ENCODE measurements at regions not wholly inside any gene's neighbourhood (a gene's known extent, or its start where the extent isn't known, plus 50 kb on each side); places are given as distances from the start of the nearest gene placed in this dataset.
"Not testable (repeated sequence)": the region's sequence is repeated elsewhere in the genome, so short reads cannot be mapped to it uniquely, and the experiment has no call there.

DNA sequence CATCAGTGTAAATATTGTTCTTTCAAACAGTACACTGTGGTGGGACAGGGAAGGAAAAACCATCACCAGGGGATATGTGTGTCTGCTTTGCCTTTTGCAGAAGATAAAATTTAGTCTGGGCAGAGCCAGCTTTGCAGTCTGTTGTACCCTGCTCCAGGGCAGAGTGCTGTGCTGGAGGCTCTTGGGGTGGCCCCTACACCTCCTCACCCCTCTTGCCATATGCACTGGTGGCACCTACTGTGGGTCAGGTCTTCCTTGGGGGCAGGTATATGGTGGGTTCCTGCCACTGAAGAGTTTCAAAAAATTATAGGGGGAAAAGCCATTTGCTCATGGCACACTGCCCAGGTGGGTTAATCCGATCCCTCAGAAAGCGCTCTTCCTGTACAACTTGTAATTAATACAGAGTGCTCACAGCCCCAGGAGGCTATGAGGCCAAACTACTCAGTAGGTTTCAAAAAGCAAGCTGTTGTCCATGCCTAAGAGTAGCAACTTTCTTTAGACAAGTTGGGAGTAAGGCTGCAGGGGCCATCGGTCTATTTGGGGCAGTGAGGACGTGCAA is 112.7 kb upstream of the BMPER start:
- DNase-seq = no peak

DNA sequence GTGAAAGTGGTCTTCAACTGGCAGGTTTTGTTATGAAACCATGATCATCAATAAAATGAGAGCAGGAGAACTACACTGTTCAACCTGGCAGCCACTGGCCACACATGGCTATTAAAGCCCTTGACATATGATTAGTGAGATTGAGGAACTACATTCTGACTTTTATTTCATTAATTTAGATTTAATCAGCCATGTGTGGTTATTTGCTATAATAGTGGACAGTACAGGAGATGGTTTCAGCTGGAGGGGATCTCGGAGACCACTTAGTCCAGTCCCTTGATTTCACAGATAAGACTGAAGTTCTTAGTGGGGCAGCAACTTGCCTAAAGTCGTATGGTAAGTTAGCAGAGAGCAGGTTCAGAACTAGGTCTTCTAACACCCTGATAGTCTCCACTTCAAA is 111.7 kb upstream of the BMPER start:
- no peak for DNase-seq

DNA sequence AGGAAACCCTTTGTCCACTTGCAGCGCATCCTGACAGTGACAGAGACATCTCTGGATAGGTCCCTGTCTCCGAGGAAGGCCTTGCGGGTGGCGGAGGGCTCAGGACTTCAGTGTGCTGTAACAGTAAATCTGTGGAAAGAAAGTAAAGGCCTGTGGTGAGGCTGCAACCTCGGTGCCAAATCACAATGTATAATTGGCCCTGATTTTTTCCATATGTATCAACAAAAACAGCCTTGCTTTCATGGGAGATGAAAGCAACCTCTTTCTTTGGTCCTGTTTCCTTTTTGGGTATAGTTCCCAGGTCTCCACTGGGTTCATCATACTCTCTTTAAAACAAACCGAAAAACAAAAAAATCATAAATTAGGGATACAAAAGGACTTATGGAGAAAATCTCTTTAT is 110.9 kb upstream of the BMPER start:
- no peak for DNase-seq

DNA sequence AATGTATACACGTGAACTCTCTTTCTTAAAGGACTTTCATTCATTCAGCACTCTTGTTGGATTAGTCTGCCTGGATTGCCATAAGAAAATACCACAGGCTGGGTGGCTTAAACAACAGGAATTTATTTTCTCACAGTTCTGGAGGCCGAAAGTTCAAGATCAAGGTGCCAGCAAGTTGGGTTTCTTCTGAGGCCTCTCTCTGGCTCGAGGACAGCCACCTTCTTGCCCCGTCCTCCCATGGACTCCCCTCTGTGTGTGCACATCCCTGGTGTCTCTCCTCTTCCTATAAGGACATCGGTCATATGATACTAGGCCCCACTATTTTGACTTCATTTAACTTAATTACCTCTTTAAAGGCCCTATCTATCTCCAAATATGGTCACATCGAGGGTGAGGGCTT is 110.4 kb upstream of the BMPER start:
- DNase-seq = no peak

DNA sequence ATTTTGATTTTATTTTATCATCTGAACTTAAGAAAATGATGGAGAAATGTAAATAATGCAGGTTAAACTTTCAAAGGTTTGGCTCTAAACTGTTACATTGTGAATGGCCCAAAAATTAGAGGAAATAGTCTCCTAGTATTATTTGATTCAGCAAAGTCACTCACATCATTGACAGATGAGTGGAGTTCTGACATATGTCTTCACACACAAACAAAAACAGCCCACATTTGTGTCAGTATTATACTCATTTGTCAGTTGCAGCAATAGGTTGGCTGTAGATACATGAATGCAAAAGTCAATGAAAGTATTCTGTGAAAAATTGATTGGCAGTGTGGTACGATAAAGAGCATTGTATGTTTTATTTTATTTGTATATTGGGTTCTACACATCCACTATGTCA is 108.8 kb upstream of the BMPER start:
- DNase-seq = no peak

DNA sequence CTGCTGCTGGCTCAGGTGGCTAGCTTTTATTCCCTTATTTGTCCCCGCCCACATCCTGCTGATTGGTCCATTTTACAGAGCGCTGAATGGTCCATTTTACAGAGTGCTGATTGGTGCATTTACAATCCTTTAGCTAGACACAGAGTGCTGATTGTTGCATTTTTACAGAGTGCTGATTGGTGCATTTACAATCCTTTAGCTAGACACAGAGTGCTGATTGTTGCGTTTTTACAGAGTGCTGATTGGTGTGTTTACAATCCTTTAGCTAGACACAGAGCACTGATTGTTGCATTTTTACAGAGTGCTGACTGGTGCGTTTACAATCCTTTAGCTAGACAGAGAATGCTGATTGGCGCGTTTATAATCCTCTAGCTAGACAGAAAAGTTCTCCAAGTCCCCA is 107.8 kb upstream of the BMPER start:
- DNase-seq = not testable (repeated sequence)

DNA sequence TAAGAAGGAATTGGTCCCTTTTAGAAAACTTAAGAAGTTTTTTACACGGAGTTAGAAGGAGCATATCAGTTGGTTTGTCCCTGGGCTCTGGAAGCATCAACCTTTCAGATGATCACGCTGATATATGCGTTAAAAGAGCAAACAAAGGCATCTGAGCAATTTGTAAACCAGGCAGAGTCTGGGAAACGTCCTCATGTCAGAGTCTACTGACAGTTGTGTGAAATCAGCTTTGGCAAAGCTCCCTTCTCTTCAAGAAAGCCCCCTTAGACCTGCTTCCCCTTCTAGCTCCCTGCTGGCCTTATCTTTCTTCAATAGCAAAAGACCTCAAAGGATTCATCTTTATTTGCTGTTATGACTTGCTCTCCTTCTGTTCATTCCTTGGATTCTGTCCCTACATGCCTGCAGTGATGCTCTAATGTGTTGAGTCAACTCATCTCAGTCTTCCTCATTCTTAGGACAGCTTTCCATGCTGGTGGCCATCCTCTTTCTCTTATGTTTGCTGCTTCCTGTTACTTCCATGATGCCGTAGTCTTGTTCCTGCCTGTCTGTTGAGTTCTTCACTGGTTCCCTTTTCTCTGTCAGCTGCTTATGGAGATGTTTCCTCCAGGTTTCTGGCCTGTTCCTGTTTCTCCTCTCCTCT is 106.5 kb upstream of the BMPER start:
- no peak for DNase-seq

DNA sequence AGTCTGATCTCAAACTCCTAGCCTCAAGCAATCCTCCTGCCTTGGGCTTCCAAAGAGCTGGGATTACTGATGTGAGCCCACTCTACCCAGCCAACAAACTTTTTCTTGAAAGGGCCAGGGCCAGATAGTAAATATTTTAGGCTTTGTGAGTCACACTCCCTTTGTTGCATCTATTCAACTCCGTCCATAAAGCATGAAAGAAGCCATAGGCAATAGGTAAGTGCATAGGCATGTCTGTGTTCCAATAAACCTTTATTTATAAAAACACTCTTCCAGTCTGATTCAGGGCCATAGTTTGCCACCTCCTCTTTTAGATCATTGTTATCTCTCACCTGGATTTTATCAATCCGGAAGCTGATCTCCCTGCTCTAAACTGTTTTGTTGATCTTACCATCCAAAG is 105.6 kb upstream of the BMPER start:
- DNase-seq = no peak

DNA sequence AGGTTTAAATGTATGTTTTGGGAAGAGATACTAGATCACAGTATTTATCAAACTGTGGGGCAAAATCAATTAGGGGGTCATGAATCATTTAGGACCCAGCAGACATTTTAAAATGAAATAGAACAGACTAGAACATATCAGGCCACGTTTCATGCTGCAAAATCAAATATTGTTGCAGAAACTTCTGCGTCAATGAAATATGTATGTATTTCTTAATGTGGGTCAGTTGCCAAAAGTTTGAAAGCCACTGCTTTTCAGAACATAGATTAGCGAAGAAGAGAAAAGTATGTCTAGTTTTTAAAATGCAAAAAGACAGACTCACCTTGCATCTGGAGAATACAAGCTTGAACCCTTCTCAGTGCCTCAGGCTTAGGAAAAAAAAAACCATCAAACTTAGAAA is 102.7 kb upstream of the BMPER start:
- DNase-seq = no peak

DNA sequence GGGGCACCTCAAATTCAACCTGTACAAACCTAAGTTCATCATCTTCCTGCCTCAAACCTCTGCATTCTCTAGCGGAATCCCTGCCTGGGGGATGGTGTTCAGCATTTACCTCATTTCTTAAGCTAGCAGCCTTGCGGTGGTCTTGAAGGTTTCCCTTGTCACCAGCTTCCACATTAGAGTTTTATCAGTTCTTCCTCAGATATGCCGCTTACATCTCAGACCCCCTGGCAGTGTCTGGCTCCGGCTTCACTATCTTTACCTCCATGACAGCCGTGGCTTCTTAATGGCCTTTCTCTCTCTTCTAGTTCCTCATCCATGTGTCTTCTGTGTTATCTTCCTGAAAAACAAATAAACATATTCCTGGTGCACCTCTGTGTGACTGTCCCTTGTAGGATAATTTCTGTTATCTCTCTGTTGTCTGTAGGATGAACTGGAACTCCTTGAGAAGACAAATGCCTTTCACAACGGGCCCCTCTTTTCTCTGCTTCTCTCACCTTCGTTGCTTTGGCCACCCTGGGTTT is 101.1 kb upstream of the BMPER start:
- DNase-seq = no peak

DNA sequence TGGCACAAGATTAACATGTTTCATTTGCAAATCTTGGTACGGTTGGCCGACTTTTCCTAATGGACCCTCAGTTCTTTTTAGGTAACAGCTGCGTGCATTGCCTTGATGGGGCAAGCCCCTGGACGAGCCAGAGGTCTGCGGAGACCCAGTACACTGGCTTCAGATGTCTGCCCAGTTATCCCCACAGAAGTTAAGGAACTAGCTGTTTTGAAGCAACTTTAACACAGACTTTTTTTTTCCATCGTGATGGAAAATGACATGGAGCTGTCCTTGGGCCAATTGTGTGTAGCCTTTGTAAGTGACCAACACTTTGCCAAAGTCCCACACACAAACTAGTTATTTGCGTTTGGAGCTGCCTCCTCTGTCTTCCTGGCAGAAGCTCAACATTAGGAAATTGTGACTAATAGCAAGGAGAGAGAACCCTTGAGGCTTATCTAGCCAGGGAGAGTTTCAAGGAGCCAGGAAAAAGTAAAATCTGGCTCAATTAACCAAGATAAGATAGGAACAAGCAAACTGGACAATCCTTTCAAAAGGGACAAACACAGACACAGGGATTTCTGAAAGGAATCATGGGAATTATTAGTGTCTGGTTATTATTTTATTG is 99.6 kb upstream of the BMPER start:
- DNase-seq = no peak

DNA sequence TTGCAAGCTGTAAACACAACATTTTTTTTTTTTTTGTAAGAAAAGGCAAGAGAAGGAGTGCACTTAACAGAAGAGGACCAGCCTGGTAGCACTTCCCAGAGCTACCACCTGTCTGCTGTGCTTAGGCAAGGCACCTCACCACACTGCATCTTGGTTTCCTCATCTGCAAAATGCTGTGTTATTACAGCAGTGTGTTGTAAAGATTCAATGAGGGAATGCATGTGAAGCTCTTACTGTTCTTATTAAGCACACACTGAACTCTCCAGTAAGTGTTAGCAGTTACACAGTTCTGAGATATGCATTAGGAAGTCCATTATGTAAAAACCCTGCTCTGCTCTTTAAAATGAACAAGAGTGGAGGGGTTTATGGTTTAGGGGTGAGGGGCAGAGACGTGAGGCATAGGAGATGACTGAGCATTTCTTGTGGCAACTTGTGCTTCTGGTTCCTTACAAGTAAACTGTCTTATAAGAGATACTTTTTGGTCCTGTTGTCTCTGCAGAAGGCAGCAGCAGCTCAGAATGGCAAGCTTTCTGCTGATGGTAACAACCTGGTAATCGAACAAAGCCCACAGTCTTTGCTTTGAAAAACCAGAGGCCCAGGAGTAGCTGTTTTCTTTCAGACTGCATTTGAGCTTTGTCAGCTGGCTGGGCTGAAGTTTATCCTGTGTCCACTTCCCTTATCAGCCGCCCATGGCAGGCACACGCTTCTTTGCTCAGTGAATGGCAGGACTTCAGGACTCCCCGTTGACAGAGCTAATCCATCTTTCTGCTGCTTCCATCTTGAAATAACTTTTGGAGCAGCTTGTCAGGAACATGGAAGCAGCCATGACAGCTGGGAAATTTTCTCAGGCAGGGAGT is 98.8 kb upstream of the BMPER start:
- DNase-seq = no peak

DNA sequence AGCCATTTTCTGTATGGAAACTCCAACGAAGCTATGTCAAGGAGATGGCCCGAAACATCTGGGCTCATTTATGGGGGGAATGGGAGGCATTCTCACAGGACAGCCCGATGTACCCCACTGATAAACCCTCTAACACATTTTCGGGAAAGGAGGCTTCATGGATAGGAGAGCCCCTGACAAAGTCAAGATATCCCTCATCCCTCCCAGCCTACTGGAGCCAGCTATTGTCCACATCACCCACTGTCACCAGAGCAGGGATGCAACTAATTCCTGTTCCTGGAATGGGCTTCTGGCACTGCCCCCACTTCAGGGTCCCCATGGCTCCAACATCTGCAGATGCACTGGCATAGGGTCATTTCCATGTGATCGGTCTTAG is 98.2 kb upstream of the BMPER start:
- no peak for DNase-seq

DNA sequence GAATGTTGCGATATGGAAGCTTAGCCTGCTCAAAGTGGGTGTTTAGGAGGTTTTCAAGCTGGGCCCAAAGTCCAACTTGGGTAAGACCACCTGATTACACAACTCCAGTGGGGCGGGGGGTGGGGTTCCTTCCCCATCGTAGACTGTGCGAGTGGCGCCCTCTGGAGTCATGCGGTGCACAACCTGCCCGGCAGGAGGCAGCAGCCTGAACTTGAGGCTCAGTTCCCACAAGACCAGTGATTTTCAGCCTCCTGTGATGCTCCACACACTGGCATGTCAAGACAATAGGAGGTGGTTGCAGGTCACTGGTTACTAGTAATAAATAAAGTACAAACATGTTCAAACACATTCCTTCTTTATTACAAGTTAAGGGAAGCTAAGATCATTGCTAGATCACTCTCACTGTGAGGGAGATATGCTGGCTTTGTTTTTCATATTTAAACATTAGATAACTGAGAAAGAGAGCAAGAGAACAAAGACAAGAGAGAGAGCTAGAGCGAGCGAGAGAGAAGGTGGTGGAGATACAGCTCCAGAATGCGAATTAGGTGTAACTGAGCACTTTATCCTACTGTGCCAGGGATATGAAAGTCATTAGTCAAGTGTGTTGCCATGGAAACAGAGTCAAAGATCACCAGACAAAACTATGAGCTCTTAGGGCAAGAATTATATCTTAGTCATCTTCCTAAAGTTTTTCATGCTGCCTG is 97.4 kb upstream of the BMPER start:
- peak; percentile 45 for DNase-seq

DNA sequence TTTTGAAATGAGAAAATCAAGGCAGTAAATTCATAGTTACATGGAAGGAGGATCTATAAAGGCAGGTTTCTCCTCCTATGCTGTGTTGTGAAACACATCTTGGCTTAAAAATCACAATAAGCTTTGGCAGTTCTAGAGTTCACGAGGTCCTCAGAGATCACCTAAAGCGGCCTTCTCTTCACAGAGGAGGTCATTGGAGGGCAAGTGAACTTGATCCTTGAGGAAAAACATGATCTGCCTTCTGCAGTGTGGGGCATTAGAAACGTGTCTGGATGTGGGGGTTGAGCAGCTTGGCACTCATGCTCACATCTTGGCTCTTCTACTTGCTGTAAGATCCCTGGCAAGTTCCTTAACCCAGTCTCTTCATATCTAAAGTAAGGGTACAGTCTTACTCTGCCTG is 96.1 kb upstream of the BMPER start:
- no peak for DNase-seq

DNA sequence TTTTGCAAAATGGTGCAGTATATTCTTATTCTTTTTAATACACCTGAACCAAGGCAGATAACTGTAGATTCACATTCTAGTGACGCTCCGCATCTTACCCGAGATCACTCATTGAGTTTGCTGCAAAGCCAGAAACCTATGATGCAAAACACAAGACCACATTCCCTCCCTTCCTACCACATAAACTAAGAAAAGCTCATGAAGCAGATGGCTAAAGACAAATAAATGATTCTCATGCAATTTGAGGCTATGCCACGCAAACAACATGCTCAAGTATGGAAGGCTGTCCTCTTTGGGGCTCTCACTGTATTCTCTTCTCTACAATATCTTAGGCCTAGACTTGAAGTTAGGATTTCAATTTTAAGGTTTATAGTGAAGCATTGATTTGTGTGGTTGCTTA is 95.0 kb upstream of the BMPER start:
- DNase-seq = no peak

DNA sequence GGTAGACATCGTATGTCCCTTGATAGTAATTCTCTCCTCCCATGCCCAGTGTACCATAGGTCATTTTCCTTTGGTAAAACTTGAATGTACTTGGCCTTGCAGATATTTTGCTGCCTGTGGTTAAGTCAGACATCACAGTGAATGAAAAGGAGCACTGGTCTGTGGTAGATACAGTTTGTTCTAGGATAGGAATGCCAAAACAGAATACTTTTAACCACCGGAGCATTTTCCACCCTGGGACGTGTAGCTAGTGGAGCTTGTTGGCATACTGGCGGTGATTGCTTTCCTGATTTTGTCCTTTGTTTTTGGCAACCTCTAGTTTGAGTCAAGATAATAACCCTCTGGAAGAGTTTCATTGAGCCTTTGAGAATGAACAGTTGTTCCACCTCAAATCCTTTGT is 92.0 kb upstream of the BMPER start:
- no peak for DNase-seq

DNA sequence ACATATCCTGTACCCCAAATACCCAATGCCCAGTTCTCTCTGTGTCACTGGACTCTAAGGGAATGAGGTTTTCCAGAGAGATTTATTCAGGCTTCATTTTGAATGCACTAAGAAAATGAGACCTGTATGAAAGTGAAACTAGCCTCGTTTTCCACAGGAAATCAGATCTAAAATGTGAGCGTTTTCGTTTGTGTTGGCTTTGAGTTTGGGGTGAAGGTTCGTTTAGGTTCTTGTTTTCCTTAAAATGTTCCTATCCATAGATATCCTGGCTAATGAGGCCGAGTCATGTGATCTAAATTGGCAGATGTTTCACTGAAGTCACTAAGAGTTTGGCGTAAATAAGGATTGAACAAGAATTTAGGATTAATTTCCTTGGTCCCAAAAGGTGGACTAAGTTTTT is 90.9 kb upstream of the BMPER start:
- DNase-seq = no peak

DNA sequence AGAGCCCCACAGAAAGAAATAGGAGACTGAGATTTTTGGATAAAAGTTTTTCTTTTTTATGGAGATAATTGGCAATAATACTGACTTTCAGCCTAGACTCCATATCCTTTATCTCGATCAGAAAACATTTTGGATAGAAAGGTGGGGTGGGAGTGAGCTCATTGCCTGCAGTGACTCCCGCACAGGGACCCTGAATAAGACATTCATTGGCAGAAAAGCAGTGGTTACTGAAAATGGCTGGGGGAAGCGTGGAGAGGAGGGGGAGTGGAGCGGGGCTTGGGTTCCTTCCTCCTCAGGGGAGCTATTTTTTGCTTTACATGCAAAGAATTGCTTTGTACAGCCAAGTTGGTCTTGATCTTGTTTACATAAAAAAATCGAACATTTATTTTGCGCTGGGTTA is 90.4 kb upstream of the BMPER start:
- DNase-seq = no peak

DNA sequence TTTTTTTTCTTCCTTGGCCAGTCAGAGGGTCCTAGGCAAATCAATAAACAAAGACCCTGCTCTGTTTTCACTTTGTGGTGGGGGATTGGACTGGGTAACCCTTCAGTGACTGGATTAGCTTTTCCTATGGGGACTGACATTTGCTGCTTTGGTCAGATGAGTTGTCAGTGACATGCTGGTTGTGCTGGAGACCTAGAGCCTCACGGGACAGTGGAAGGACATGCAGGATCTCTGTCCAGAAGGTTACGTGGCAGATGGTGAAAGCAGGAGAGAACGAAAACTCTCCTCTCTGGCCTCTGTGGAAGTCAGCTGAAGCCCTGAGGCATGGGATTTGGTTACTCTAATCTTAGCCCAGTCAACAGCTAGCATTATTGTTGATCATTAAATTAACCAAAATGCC is 90.0 kb upstream of the BMPER start:
- no peak for DNase-seq

DNA sequence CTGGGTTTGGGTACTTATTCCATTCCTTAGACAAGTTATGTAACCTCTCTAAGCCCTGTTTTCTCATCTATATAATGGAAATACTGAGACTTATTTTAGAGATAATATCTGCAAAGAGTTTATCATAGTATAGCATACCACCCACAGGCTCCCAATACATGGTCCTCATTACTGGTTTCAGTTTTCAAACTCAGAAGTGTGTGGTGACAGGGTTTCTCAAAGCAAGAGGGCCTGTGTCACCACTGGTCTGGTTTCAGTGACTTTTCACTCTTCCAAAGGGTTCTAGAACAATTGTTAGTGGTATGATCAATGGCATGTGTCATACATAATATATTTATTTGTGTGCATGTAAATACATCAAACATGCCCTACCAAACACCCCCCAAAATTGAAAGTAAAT is 89.2 kb upstream of the BMPER start:
- no peak for DNase-seq

DNA sequence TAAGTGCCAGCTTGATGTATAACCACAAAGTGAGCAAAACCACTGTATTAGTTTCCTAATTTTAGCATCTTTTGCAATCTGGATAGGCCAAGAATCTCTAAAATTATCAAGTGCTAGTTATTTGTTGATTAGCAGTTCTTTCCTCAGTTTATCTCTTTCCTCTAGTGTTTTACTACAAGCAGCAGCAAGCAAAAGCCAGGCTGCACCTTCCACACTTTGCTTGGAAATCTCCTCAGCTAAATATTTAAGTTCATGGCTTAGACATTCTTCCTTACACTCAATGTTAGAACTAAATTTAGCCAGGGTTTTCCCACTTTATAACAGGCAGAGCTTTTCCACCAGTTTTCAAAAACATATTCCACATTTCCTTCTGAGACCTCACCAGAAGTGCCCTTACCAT is 85.7 kb upstream of the BMPER start:
- no peak for DNase-seq

DNA sequence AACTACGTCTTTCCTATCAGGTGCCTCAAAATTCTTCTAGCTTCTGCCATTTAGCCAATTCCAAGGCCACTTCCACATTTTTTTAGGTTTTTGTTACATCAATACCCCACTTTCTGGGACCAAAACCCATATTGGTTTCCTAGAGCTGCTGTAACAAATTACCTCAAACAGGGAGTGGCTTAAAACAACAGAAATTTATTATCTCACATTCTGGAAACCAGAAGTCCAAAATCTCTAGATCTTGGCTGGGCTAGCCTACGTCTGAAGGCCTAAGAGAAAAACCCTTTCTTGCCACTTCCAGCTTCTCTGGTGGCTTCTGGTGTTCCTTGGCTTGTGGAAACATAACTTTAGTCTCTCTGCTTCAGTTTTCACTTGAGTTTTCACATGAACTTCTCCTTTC is 85.1 kb upstream of the BMPER start:
- DNase-seq = no peak

Measured in stimulated activated CD8-positive, alpha-beta memory T cell treated with anti-CD3 and anti-CD28 coated beads, Interleukin-4, amount 100 ng/mL, for 48 hours (primary cell).